HG03432 (cell line): ENCODE measurements at regions not wholly inside any gene's neighbourhood (a gene's known extent, or its start where the extent isn't known, plus 50 kb on each side); places are given as distances from the start of the nearest gene placed in this dataset.

Experiments
- ATAC-seq: cut with Tn5 transposase; IDR thresholded peaks from one replicate; pipeline ENCODE4 v1.9.1; 2021; ENCODE audit warnings: mild to moderate bottlenecking, moderate library complexity; ENCODE audit not compliant: unreplicated experiment

- no peak for ATAC-seq
These were observed 164.8 kb upstream of the ZIC3 start for GRCh38 chrX:137401092-137401491.

- no peak for ATAC-seq
These were observed 178.3 kb upstream of the ZIC3 start for GRCh38 chrX:137387646-137388045.

- no peak for ATAC-seq
These were observed 199.8 kb upstream of the ZIC3 start for GRCh38 chrX:137366018-137366633.

GRCh38 chrX:137363559-137363958 is 202.4 kb upstream of the ZIC3 start:
- ATAC-seq: no peak

- ATAC-seq: no peak
These were observed 203.3 kb upstream of the ZIC3 start for GRCh38 chrX:137362583-137362982.

- no peak for ATAC-seq
These were observed 211.1 kb upstream of the ZIC3 start for GRCh38 chrX:137354851-137355250.

GRCh38 chrX:137353404-137353803 is 212.5 kb upstream of the ZIC3 start:
- ATAC-seq: no peak

GRCh38 chrX:137352101-137352660 is 213.7 kb upstream of the ZIC3 start:
- no peak for ATAC-seq

- no peak for ATAC-seq
These were observed 223.0 kb upstream of the ZIC3 start for GRCh38 chrX:137342969-137343368.

GRCh38 chrX:137313627-137314026 is 252.3 kb upstream of the ZIC3 start:
- ATAC-seq: no peak

GRCh38 chrX:137305404-137305803 is 260.5 kb upstream of the ZIC3 start:
- ATAC-seq: no peak

GRCh38 chrX:137297167-137297566 is 263.4 kb upstream of the GPR101 start:
- no peak for ATAC-seq

GRCh38 chrX:137290011-137290410 is 256.2 kb upstream of the GPR101 start:
- no peak for ATAC-seq

GRCh38 chrX:137287191-137287590 is 253.4 kb upstream of the GPR101 start:
- ATAC-seq: no peak

- no peak for ATAC-seq
These were observed 252.6 kb upstream of the GPR101 start for GRCh38 chrX:137286423-137286822.

- ATAC-seq: no peak
These were observed 245.0 kb upstream of the GPR101 start for GRCh38 chrX:137278825-137279224.

GRCh38 chrX:137263374-137263773 is 229.6 kb upstream of the GPR101 start:
- no peak for ATAC-seq

- no peak for ATAC-seq
These were observed 211.4 kb upstream of the GPR101 start for GRCh38 chrX:137245183-137245582.

- no peak for ATAC-seq
These were observed 203.0 kb upstream of the GPR101 start for GRCh38 chrX:137236837-137237236.

- no peak for ATAC-seq
These were observed 201.0 kb upstream of the GPR101 start for GRCh38 chrX:137234651-137235402.

GRCh38 chrX:137233478-137233877 is 199.7 kb upstream of the GPR101 start:
- ATAC-seq: no peak

- ATAC-seq: no peak
These were observed 193.4 kb upstream of the GPR101 start for GRCh38 chrX:137227151-137227550.
